HepG2 (cell line): ENCODE measurements at regions not wholly inside any gene's neighbourhood (a gene's known extent, or its start where the extent isn't known, plus 50 kb on each side); places are given as distances from the start of the nearest gene placed in this dataset.

ENCODE experiments used
- ATAC-seq: fragments of 200-7000 bp; cut with Tn5 transposase; 3 replicates; pipeline ENCODE4 v1.9.1; 2020; ENCODE audit warnings: mild to moderate bottlenecking, moderate library complexity
- BruUV-seq: library from RNA; stranded (reverse); fragments of 400-500 nt; replicated peaks from 2 replicates; lab custom pipeline; 2021; lab: Mats Ljungman, UMichigan
- CTCF ChIA-PET: fragments of 300-600 bp; formaldehyde crosslinking; extraction: SDS; loops from one replicate; lab custom pipeline; 2021; ENCODE audit warnings: low total read pairs, inconsistent platforms, low intra/inter-chr PET ratio; lab: Yijun Ruan, JAX
- POLR2A ChIA-PET: fragments of 350-600 bp; sonication (Branson Sonifier 250); formaldehyde crosslinking; loops from one replicate; lab custom pipeline; 2020; ENCODE audit warnings: antibody characterized with exemption, inconsistent platforms; lab: Yijun Ruan, JAX
- DNase-seq: peaks from one replicate; pipeline ENCODE4 v3.0.0-alpha.2; 2015; ENCODE audit warnings: low spot score
- FAIRE-seq: peaks from 3 replicates; lab custom pipeline; 2011; peaks lifted over from hg19 to GRCh38; lab: Jason Lieb, UNC
- H2AFZ ChIP-seq: one replicate; pipeline ENCODE4 v1.6.1; 2011; ENCODE audit warnings: low read length, inconsistent platforms
- H3K27ac ChIP-seq: fragments of 300-600 bp; 3 replicates; pipeline ENCODE4 v1.8.0; 2011; ENCODE audit warnings: mixed run types, mild to moderate bottlenecking, mixed read lengths, low read length, inconsistent platforms; ENCODE audit not compliant: insufficient read depth; ENCODE audit errors: extremely low read length
- H3K27me3 ChIP-seq, 2 experiments: fragments of 200-600 bp in 1 of 2; 2 replicates in 1 of 2; 3 replicates in 1 of 2; pipeline versions ENCODE4 v1.6.0 to v1.8.0; 2011; ENCODE audit warnings: low read length in 2 of 2, mild to moderate bottlenecking in 2 of 2, moderate library complexity in 2 of 2, inconsistent platforms in 1 of 2; ENCODE audit not compliant: insufficient read depth in 2 of 2, control insufficient read depth in 1 of 2
- H3K36me3 ChIP-seq, 2 experiments: fragments of 200-600 bp in 1 of 2; replicated peaks in 1 of 2; 2 replicates in 1 of 2; 3 replicates in 1 of 2; pipeline versions ENCODE4 v1.5.1 to v1.8.0; 2011; ENCODE audit warnings: low read length in 2 of 2, inconsistent platforms in 1 of 2; ENCODE audit not compliant: insufficient read depth in 2 of 2, control insufficient read depth in 1 of 2
- H3K4me1 ChIP-seq: 2 replicates; pipeline ENCODE4 v1.5.1; 2012; ENCODE audit warnings: low read length, inconsistent platforms; ENCODE audit not compliant: insufficient read depth
- H3K4me2 ChIP-seq: 2 replicates; pipeline ENCODE4 v1.6.0; 2011; ENCODE audit warnings: low read depth, low read length, inconsistent platforms
- H3K4me3 ChIP-seq, 3 experiments: fragments of 200-600 bp in 1 of 3; sonication (generic), shearing (Covaris generic) in 1 of 3; replicated peaks in 1 of 3; 2 replicates each; pipeline ENCODE4 v1.5.1; 2011 to 2016; ENCODE audit warnings: low read length in 3 of 3, inconsistent platforms in 2 of 3, low read depth in 2 of 3, mild to moderate bottlenecking in 2 of 3, control low read depth in 1 of 3, mixed read lengths in 1 of 3; ENCODE audit not compliant: insufficient read depth in 1 of 3
- H3K79me2 ChIP-seq: one replicate; pipeline ENCODE4 v1.6.1; 2011; ENCODE audit warnings: low read length, inconsistent platforms; ENCODE audit not compliant: insufficient read depth
- H3K9ac ChIP-seq: 2 replicates; pipeline ENCODE4 v1.6.0; 2011; ENCODE audit warnings: mild to moderate bottlenecking, low read depth, low read length, inconsistent platforms; ENCODE audit not compliant: insufficient read depth
- H3K9me3 ChIP-seq: 2 replicates; pipeline ENCODE4 v1.5.1; 2012; ENCODE audit warnings: mild to moderate bottlenecking, low read length
- H4K20me1 ChIP-seq: 2 replicates; pipeline ENCODE4 v1.6.0; 2011; ENCODE audit warnings: inconsistent platforms, mild to moderate bottlenecking, low read length, moderate library complexity; ENCODE audit not compliant: insufficient read depth
- ADNP ChIP-seq: sonication (generic); formaldehyde crosslinking; IDR thresholded peaks from 2 replicates; pipeline ENCODE4 v1.4.0; 2020; ENCODE audit warnings: missing genetic modification reagents
- ARHGAP35 ChIP-seq: sonication (generic); formaldehyde crosslinking; IDR thresholded peaks from 2 replicates; pipeline ENCODE4 v1.9.0; 2022; ENCODE audit warnings: mild to moderate bottlenecking, inconsistent platforms, moderate library complexity, missing genetic modification reagents, borderline replicate concordance
- HOXD1 ChIP-seq: sonication (generic); formaldehyde crosslinking; IDR thresholded peaks from 2 replicates; pipeline ENCODE4 v1.5.0; 2020; ENCODE audit warnings: missing genetic modification reagents
- NCOA5 ChIP-seq: sonication (generic); formaldehyde crosslinking; IDR thresholded peaks from 2 replicates; pipeline ENCODE4 v1.4.0; 2020; ENCODE audit warnings: missing genetic modification reagents
- REST ChIP-seq, 2 experiments: IDR thresholded peaks; 2 replicates each; pipeline ENCODE4 v1.6.1; 2011 to 2012; ENCODE audit warnings: low read length in 2 of 2, borderline replicate concordance in 1 of 2, low read depth in 1 of 2, mild to moderate bottlenecking in 1 of 2, moderate library complexity in 1 of 2
- SP4 ChIP-seq: sonication (generic); formaldehyde crosslinking; IDR thresholded peaks from 2 replicates; pipeline ENCODE4 v1.8.1; 2023; ENCODE audit warnings: mild to moderate bottlenecking, missing genetic modification reagents
- ZNF709 ChIP-seq: sonication (generic); formaldehyde crosslinking; IDR thresholded peaks from 2 replicates; pipeline ENCODE4 v1.5.0; 2020; ENCODE audit warnings: mild to moderate bottlenecking, missing genetic modification reagents
- ZNF746 ChIP-seq: sonication (generic); formaldehyde crosslinking; IDR thresholded peaks from 2 replicates; pipeline ENCODE4 v1.8.0; 2022; ENCODE audit warnings: mild to moderate bottlenecking, missing genetic modification reagents
- WGBS: methylation state at CpG from one replicate; pipeline ENCODE4 v1.1.6; 2017; ENCODE audit warnings: low lambda C conversion rate; 5-methylcytosine and 5-hydroxymethylcytosine counted together
- in situ Hi-C: cut with HindIII; loops from 2 replicates; pipeline ENCODE4 v1.10.0; 2017; ENCODE audit warnings: low pct_unique_long_range_greater_than_20kb; ENCODE audit not compliant: extremely low pct_ligation_motif_present
- intact Hi-C: fragments of 100-400 bp; cut with micrococcal nuclease; formaldehyde crosslinking; loops from one replicate; pipeline ENCODE4 v1.10.0; 2022; ENCODE audit not compliant: unreplicated experiment

- no peak overlapping the region for H3K4me3 ChIP-seq
- WGBS: 8% methylated on average over 10 of the region's 13 CpGs
These were observed 254.3 kb downstream of the TLE3 start for GRCh38 chr15:69843276-69843899.

More at GRCh38 chr15:69843276-69843899, 254.3 kb downstream of the TLE3 start:
- Histone ChIP-seq H3K27me3 (peaks cover 7 to 21% of the 10 kb centered on the region in 2 experiments; a peak in 2 of 5 replicates), H3K9ac (no peak overlapping the region), H3K27ac (no peak overlapping the region), H3K9me3 (no peaks in the 10 kb centered on the region), H3K4me2 (no peak overlapping the region), H2AFZ (no peak overlapping the region), H4K20me1 (no peaks in the 10 kb centered on the region), H3K36me3 (no peaks in the 10 kb centered on the region), H3K79me2 (no peaks in the 10 kb centered on the region), H3K4me1 (no peaks in the 10 kb centered on the region)
- in situ Hi-C loops: no loop called here
- ATAC-seq (no peak), FAIRE-seq (no peak), DNase-seq (no peak)
- ChIA-PET CTCF (no interaction called here), POLR2A (no interaction called here)
- intact Hi-C loops: no loop called here
- TF ChIP-seq HOXD1 (CRISPR knock-in tag) (no peak), ADNP (CRISPR knock-in tag) (no peak), REST (IDR thresholded peaks at IDR 0.05; ENCODE audit: borderline replicate concordance in 1 of 2, low read depth in 1 of 2, low read length in 2 of 2) (no peak), NCOA5 (no peak), ZNF746 (CRISPR knock-in tag) (no peak), ARHGAP35 (CRISPR knock-in tag) (no peak), SP4 (CRISPR knock-in tag) (no peak), ZNF709 (CRISPR knock-in tag) (no peak)
- BruUV-seq: no TSS peak
